Right cardiac atrium (tissue), 5 donors: ENCODE measurements at regions not wholly inside any gene's neighbourhood (a gene's known extent, or its start where the extent isn't known, plus 50 kb on each side); places are given as distances from the start of the nearest gene placed in this dataset.

Source experiments
- ATAC-seq, 2 donors: fragments of 200-7000 bp; cut with Tn5 transposase; one replicate each; pipeline versions ENCODE4 v1.8.0 to v1.9.1; 2020; ENCODE audit warnings: moderate library complexity in 2 of 2, mild to moderate bottlenecking in 1 of 2
- DNase-seq, 3 donors: peaks; one replicate each; pipeline ENCODE4 v3.0.0-alpha.2; 2020
- H3K27ac ChIP-seq: one replicate; pipeline ENCODE4 v1.5.1; 2013; ENCODE audit warnings: mild to moderate bottlenecking, low read length, control low read depth, moderate library complexity
- H3K27me3 ChIP-seq: one replicate; pipeline ENCODE4 v1.6.1; 2013; ENCODE audit not compliant: control insufficient read depth, insufficient read depth
- H3K4me1 ChIP-seq: one replicate; pipeline ENCODE4 v1.6.1; 2013; ENCODE audit warnings: low read length; ENCODE audit not compliant: control insufficient read depth, insufficient read depth
- H3K4me3 ChIP-seq: one replicate; pipeline ENCODE4 v1.5.1; 2013; ENCODE audit warnings: low read length, control low read depth
- H3K9me3 ChIP-seq: one replicate; pipeline ENCODE4 v1.6.1; 2013; ENCODE audit warnings: low read length; ENCODE audit not compliant: control insufficient read depth
- WGBS: extraction: QIAGEN DNeasy Blood & Tissue Kit; methylation state at CpG from one replicate; pipeline ENCODE4 v1.1.7; 2013; 5-methylcytosine and 5-hydroxymethylcytosine counted together
- intact Hi-C, 4 donors: fragments of 100-400 bp; cut with DNase I; formaldehyde crosslinking; loops; one replicate each; pipeline versions ENCODE4 v1.11.0 to v1.14.0; 2022 to 2023
- donor health status: healthy with polysubstance abuse.
- donor health status: DM: no; HTN: yes; CAD: no.
- donor health status: DM: no; HTN: no; CAD: no.
- donor health status: DM: no; HTN: yes; CAD: no; lungs with severe emphysema.
- donor health status: DM: yes; HTN: yes; CAD: no.

DNA sequence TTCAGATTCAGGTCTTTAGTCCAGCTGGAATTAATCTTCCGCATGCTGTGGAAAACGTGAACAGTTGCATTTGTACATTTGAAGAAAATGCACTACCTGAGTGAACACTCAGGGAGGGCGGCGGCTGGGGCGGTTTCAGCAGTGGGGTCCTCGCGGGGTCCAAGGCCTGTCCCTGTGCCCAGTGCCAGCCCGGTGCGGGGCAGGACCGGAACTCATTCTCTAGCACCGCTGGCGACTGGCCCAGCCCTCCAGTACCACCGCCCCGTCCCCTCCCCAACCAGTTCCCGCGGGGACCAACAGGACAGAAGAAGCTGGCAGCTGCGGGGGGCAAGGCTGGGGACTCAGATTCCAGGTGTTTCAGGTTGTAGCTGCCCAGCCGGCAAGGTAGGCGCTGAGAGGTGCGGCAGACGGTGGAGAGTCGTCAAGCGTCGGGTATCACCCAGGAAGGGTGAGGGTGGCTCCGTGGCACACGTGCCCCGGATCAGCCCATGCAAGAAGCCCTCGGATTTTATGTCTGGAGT lies 72.2 kb upstream of the ARNT2 start:
- DNase-seq: peak in 2 of 3 donors; percentile 46 to 47
- H3K27me3 ChIP-seq: no peaks in the 10 kb centered on the region
- H3K4me1 ChIP-seq: no peaks in the 10 kb centered on the region
- WGBS: 94% methylated on average over 28 of the region's 28 CpGs
- intact Hi-C loops: no loop called here
- ATAC-seq: peak in 1 of 2 donors; percentile 19
- H3K4me3 ChIP-seq: no peak overlapping the region
- no peaks in the 10 kb centered on the region for H3K9me3 ChIP-seq
- H3K27ac ChIP-seq: no peak overlapping the region

DNA sequence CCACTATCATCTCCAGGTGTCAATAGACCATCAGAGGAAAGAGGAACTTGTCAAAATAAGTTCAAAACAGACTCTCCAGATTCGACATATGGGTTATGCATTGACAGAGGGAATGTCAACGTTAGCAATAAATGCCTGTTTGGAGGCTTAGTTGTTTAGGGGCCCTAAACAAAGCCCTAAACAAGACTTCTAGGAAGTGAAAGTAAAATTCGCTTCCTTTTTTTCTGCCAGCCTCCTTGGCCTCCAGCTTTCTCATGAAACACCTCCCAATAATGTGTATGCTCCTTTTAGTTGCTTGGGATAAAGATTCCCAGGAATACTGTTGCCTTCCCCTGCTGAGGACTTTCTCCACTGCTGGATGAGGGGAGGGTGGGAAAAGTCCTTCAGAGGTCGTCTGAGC lies 70.9 kb upstream of the ARNT2 start:
- intact Hi-C loops: no loop called here
- Histone ChIP-seq H3K9me3 (no peaks in the 10 kb centered on the region), H3K4me1 (no peaks in the 10 kb centered on the region), H3K27me3 (no peaks in the 10 kb centered on the region), H3K27ac (no peak overlapping the region), H3K4me3 (no peak overlapping the region)
- ATAC-seq (no peak), DNase-seq (no peak)
- 57% methylated on average over 4 of the region's 4 CpGs for WGBS

DNA sequence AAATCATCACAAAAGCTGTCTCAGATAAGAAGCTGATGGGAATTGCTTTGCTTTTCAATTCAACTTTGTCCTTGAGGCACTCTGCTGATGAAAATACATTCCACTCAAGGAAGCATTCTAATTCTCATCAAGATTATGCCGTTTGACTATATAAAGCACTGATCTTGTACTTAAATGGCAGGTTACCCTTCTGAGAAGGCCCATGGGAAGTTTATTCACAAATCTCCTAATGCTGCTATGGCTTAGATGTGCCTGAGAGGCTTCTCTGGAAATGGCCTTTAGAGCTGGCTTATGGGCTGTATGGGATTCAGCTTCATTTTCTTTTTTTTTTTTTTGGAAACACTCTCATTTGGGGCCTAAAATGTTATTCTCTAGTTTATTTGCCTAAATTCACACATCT lies 69.7 kb upstream of the ARNT2 start:
- WGBS: 42% methylated on average over 1 of the region's 1 CpG
- DNase-seq (no peak), ATAC-seq (no peak)
- no peaks in the 10 kb centered on the region for H3K4me1 ChIP-seq
- intact Hi-C loops: no loop called here
- no peak overlapping the region for H3K4me3 ChIP-seq
- no peaks in the 10 kb centered on the region for H3K27me3 ChIP-seq
- no peak overlapping the region for H3K27ac ChIP-seq
- no peaks in the 10 kb centered on the region for H3K9me3 ChIP-seq

DNA sequence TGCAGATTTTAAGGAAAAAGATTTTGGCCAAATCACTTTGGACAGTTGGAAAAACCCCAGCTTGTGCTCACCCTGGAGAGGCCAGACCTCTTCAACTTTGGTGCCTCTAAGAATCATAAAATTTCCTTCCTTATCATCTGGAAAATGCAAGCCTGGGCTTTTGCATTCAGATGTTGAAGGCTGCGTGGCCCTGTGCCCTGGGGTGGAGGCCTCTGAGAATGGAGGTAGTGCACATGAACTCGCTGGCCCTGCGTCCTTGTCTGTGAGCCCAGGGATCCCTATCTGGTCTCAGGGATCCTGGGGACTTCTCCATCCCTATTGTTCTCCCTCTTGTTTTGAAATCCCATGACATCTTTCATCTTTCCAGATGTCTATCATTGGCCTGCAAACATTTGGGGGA lies 64.6 kb upstream of the ARNT2 start:
- peak in 2 of 3 donors; percentile 69 to 72 for DNase-seq
- no peak overlapping the region for H3K4me3 ChIP-seq
- no peak overlapping the region for H3K27ac ChIP-seq

DNA sequence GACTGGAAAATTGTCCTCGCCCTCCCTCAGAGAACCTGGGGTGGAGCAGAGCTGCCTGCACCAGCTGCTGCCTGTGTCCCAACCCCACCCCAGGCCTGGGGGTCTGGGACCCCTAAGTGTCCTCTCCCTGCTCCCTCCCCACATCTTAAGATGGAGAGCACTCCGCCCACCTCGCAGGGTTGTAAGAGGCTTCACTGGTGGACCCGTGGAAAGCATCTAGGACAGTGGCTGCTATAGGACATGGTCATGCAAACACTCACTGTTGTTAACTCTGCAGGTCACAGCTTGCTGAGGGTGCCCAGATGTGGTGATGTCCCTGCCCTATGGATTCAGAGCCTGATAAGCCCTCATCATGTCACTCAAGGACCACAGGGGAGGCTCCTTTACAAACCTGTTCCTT lies 62.0 kb upstream of the ARNT2 start:
- ATAC-seq (no peak), DNase-seq (peak in 1 of 3 donors; percentile 38)
- no peak overlapping the region for H3K27ac ChIP-seq
- peaks cover 4% of the 10 kb centered on the region for H3K4me1 ChIP-seq
- whole genome bisulfite sequencing: 87% methylated on average over 4 of the region's 4 CpGs
- intact Hi-C loops: no loop called here
- no peaks in the 10 kb centered on the region for H3K27me3 ChIP-seq
- H3K9me3 ChIP-seq: no peaks in the 10 kb centered on the region
- no peak overlapping the region for H3K4me3 ChIP-seq

More for the DNA sequence above, 64.6 kb upstream of the ARNT2 start:
- no peak for ATAC-seq
- intact Hi-C loops: no loop called here
- WGBS: 59% methylated on average over 3 of the region's 3 CpGs
- peaks cover 4% of the 10 kb centered on the region for H3K4me1 ChIP-seq
- no peaks in the 10 kb centered on the region for H3K9me3 ChIP-seq
- no peaks in the 10 kb centered on the region for H3K27me3 ChIP-seq

DNA sequence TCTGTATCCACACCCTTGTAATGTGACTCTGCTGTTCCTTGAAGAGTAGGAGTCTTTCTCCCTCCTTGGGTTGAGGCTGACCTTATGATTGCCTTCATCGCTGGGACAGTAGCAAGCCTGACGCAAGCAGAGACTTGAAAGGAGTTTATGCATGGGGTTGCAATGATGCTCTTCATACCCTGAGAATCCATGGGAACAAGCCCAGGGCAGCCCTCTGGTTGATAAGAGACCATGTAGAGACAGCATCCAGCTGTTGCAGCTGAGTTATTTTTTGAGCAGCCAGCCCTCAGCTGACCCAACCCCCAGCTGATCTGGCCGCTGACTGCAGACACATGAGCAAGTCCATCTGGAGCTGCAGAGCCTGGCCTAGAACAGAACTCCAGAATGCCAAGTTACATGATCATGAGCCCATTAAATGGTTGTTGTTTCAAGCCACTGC lies 60.6 kb upstream of the ARNT2 start:
- no peaks in the 10 kb centered on the region for H3K9me3 ChIP-seq
- H3K27ac ChIP-seq: no peak overlapping the region
- peak; percentile 97 for ATAC-seq
- H3K27me3 ChIP-seq: no peaks in the 10 kb centered on the region
- peak; percentile 86 to 92 (median 92) for DNase-seq
- 45% methylated on average over 3 of the region's 3 CpGs for WGBS
- intact Hi-C loops: no loop called here
- H3K4me3 ChIP-seq: no peak overlapping the region
- peaks cover 4% of the 10 kb centered on the region for H3K4me1 ChIP-seq

DNA sequence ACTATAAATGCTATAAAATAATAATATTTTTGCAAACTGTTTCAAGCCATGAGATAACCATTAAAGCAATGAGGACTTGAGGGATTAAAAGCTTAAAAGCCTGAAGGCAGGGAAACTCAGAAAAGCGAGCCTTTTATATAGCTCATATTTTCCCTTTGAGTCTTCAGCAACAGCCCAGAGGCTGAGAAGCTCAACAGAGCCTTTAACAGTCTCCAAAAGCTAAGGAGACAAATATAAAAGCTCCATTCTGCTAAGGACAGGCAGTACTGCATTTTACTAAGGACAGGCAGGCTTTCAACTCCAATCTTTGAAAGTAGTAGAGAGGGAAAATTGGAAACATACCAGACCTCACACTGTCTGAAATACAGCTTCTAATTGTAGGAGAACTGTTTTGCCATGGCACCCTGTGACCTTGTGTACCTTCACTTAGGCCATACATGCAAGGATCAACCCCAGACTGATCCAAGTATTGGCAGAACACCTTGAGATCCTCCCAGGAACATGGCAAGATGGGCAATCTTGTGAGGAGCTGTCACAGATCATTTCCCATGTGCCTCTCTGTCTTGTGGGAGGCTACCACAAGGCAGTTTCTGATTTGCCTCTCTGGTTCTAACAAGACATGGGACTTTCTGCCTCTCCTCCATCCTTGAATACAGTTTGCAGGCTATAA lies 53.1 kb upstream of the ARNT2 start:
- H3K27ac ChIP-seq: no peak overlapping the region
- H3K4me1 ChIP-seq: no peaks in the 10 kb centered on the region
- H3K27me3 ChIP-seq: no peaks in the 10 kb centered on the region
- no peak for DNase-seq
- intact Hi-C loops: no loop called here
- 58% methylated on average over 1 of the region's 1 CpG for WGBS
- ATAC-seq: peak in 1 of 2 donors; percentile 40
- no peaks in the 10 kb centered on the region for H3K9me3 ChIP-seq
- no peak overlapping the region for H3K4me3 ChIP-seq
